HUDEP-2 (cell line): ENCODE measurements at regions not wholly inside any gene's neighbourhood (a gene's known extent, or its start where the extent isn't known, plus 50 kb on each side); places are given as distances from the start of the nearest gene placed in this dataset.
"Not testable (repeated sequence)": the region's sequence is repeated elsewhere in the genome, so short reads cannot be mapped to it uniquely, and the experiment has no call there.

ENCODE experiments used
- DNase-seq, 76 experiments: peaks; one replicate each; lab custom pipeline; 2025; ENCODE audit not compliant: unreplicated experiment in 76 of 76; lab: John Stamatoyannopoulos, UW

- no peak for DNase-seq
Observed at GRCh38 chr11:37142591-37142990, 544.6 kb upstream of the RAG2 start.

GRCh38 chr11:37141707-37142106 lies 543.7 kb upstream of the RAG2 start:
- peak in 4 of 76 experiments; percentile 0 to 9 (median 2) for DNase-seq

GRCh38 chr11:37135606-37136005 lies 537.6 kb upstream of the RAG2 start:
- DNase-seq, result not testable (repeated sequence)

- DNase-seq, result no peak
Observed at GRCh38 chr11:37134637-37135036, 536.6 kb upstream of the RAG2 start.

GRCh38 chr11:37124384-37124783 lies 526.3 kb upstream of the RAG2 start:
- DNase-seq, result no peak

GRCh38 chr11:37115963-37116362 lies 517.9 kb upstream of the RAG2 start:
- no peak for DNase-seq

- no peak for DNase-seq
Observed at GRCh38 chr11:37110385-37110784, 512.3 kb upstream of the RAG2 start.

- DNase-seq, result no peak
Observed at GRCh38 chr11:37109286-37109585, 511.2 kb upstream of the RAG2 start.

GRCh38 chr11:37108436-37109285 lies 510.6 kb upstream of the RAG2 start:
- DNase-seq, result no peak

GRCh38 chr11:37107831-37108230 lies 509.8 kb upstream of the RAG2 start:
- no peak for DNase-seq

GRCh38 chr11:37107415-37107814 lies 509.4 kb upstream of the RAG2 start:
- no peak for DNase-seq

GRCh38 chr11:37105427-37105826 lies 507.4 kb upstream of the RAG2 start:
- DNase-seq, result no peak

GRCh38 chr11:37104380-37104779 lies 506.3 kb upstream of the RAG2 start:
- no peak for DNase-seq

GRCh38 chr11:37100008-37100407 lies 502.0 kb upstream of the RAG2 start:
- no peak for DNase-seq

GRCh38 chr11:37092487-37092886 lies 494.5 kb upstream of the RAG2 start:
- no peak for DNase-seq

GRCh38 chr11:37089439-37089838 lies 491.4 kb upstream of the RAG2 start:
- no peak for DNase-seq

- no peak for DNase-seq
Observed at GRCh38 chr11:37088573-37088910, 490.5 kb upstream of the RAG2 start.

GRCh38 chr11:37087650-37088572 lies 489.9 kb upstream of the RAG2 start:
- DNase-seq, result no peak

GRCh38 chr11:37078521-37078920 lies 480.5 kb upstream of the RAG2 start:
- no peak for DNase-seq

GRCh38 chr11:37076866-37077265 lies 478.8 kb upstream of the RAG2 start:
- DNase-seq, result no peak

- DNase-seq, result no peak
Observed at GRCh38 chr11:37072538-37073055, 474.6 kb upstream of the RAG2 start.

GRCh38 chr11:37050311-37050710 lies 452.3 kb upstream of the RAG2 start:
- no peak for DNase-seq
